HEK293 (cell line): ENCODE measurements at regions not wholly inside any gene's neighbourhood (a gene's known extent, or its start where the extent isn't known, plus 50 kb on each side); places are given as distances from the start of the nearest gene placed in this dataset.

ENCODE experiments used
- CTCF ChIA-PET: fragments of 350-600 bp; formaldehyde crosslinking; extraction: SDS; loops from one replicate; lab custom pipeline; 2021; ENCODE audit warnings: antibody characterized with exemption; lab: Yijun Ruan, JAX
- POLR2A ChIA-PET: fragments of 300-600 bp; formaldehyde crosslinking; extraction: SDS; loops from one replicate; lab custom pipeline; 2020; ENCODE audit warnings: antibody characterized with exemption, inconsistent platforms; lab: Yijun Ruan, JAX
- H3K27ac ChIP-seq: fragments of 200-500 bp; sonication (Bioruptor generic); 2 replicates; pipeline ENCODE4 v1.5.1; 2014; ENCODE audit warnings: low read depth, low read length, control low read depth, inconsistent platforms; ENCODE audit errors: extremely low read depth
- H3K36me3 ChIP-seq, 2 experiments: fragments of 200-500 bp in 1 of 2; sonication (Bioruptor generic) in 1 of 2; 1 replicate in 1 of 2; 2 replicates in 1 of 2; pipeline ENCODE4 v1.5.1; 2014 to 2017; ENCODE audit warnings: inconsistent platforms in 2 of 2, low read length in 2 of 2; ENCODE audit not compliant: control insufficient read depth in 2 of 2, insufficient read depth in 1 of 2
- H3K4me1 ChIP-seq: fragments of 200-500 bp; sonication (Bioruptor generic); 2 replicates; pipeline ENCODE4 v1.5.1; 2014; ENCODE audit warnings: mild to moderate bottlenecking, low read length, inconsistent platforms; ENCODE audit not compliant: control insufficient read depth, insufficient read depth
- H3K4me3 ChIP-seq: 2 replicates; pipeline ENCODE4 v1.5.1; 2011; ENCODE audit warnings: low read depth, mild to moderate bottlenecking, control low read depth, low read length, moderate library complexity
- H3K9me3 ChIP-seq: fragments of 200-500 bp; sonication (Bioruptor generic); 2 replicates; pipeline ENCODE4 v1.5.1; 2014; ENCODE audit warnings: low read depth, low read length, inconsistent platforms; ENCODE audit not compliant: control insufficient read depth, insufficient read depth
- KLF8 ChIP-seq: fragments of 450-650 bp; formaldehyde crosslinking; IDR thresholded peaks from 2 replicates; pipeline ENCODE4 v1.5.1; 2016; ENCODE audit warnings: missing biosample characterization, missing genetic modification characterization
- MZF1 ChIP-seq: fragments of 450-650 bp; formaldehyde crosslinking; IDR thresholded peaks from 2 replicates; pipeline ENCODE4 v1.5.1; 2017; ENCODE audit warnings: missing biosample characterization, missing genetic modification characterization, borderline replicate concordance
- SETDB1 ChIP-seq: IDR thresholded peaks from one replicate; pipeline ENCODE4 v1.6.1; 2017; ENCODE audit warnings: mild to moderate bottlenecking, low read length, moderate library complexity, mixed read lengths; ENCODE audit not compliant: insufficient read length
- YY1 ChIP-seq: fragments of 450-650 bp; formaldehyde crosslinking; IDR thresholded peaks from 2 replicates; pipeline ENCODE4 v1.5.1; 2018; ENCODE audit warnings: missing biosample characterization, missing genetic modification characterization
- ZBTB11 ChIP-seq: fragments of 450-650 bp; formaldehyde crosslinking; conservative IDR thresholded peaks from 2 replicates; pipeline ENCODE4 v1.5.1; 2016; ENCODE audit warnings: low read depth, missing biosample characterization, missing genetic modification characterization
- ZNF175 ChIP-seq: fragments of 450-650 bp; formaldehyde crosslinking; IDR thresholded peaks from 2 replicates; pipeline ENCODE4 v1.5.1; 2016; ENCODE audit warnings: missing biosample characterization, missing genetic modification characterization
- ZNF239 ChIP-seq: fragments of 450-650 bp; formaldehyde crosslinking; IDR thresholded peaks from 2 replicates; pipeline ENCODE4 v1.5.1; 2016; ENCODE audit warnings: missing biosample characterization, missing genetic modification characterization
- ZNF37A ChIP-seq: fragments of 450-650 bp; IDR thresholded peaks from 2 replicates; pipeline ENCODE4 v1.5.1; 2018; ENCODE audit warnings: missing biosample characterization, missing genetic modification characterization
- ZNF394 ChIP-seq: fragments of 450-650 bp; formaldehyde crosslinking; IDR thresholded peaks from 2 replicates; pipeline ENCODE4 v1.5.1; 2016; ENCODE audit warnings: missing biosample characterization, missing genetic modification characterization, mild to moderate bottlenecking, moderate library complexity, borderline replicate concordance
- ZNF548 ChIP-seq: fragments of 450-650 bp; formaldehyde crosslinking; IDR thresholded peaks from 2 replicates; pipeline ENCODE4 v1.5.1; 2016; ENCODE audit warnings: missing biosample characterization, missing genetic modification characterization
- ZNF560 ChIP-seq: fragments of 450-650 bp; formaldehyde crosslinking; IDR thresholded peaks from 2 replicates; pipeline ENCODE4 v1.5.1; 2017; ENCODE audit warnings: missing biosample characterization, missing genetic modification characterization, borderline replicate concordance
- ZNF580 ChIP-seq: fragments of 450-650 bp; formaldehyde crosslinking; IDR thresholded peaks from 2 replicates; pipeline ENCODE4 v1.5.1; 2016; ENCODE audit warnings: missing biosample characterization, missing genetic modification characterization
- ZNF660 ChIP-seq: fragments of 450-650 bp; IDR thresholded peaks from 2 replicates; pipeline ENCODE4 v1.5.1; 2018; ENCODE audit warnings: missing biosample characterization, mild to moderate bottlenecking, missing genetic modification characterization
- TF ChIP-seq, protein P1 (sequence below): fragments of 450-650 bp; formaldehyde crosslinking; conservative IDR thresholded peaks from 2 replicates; pipeline ENCODE4 v1.5.1; 2016; ENCODE audit warnings: low read depth, missing biosample characterization, missing genetic modification characterization
- TF ChIP-seq, protein P2 (sequence below): fragments of 450-650 bp; formaldehyde crosslinking; IDR thresholded peaks from 2 replicates; pipeline ENCODE4 v1.5.1; 2016; ENCODE audit warnings: missing biosample characterization, missing genetic modification characterization

GRCh38 chr9:104256031-104256695 is 162.1 kb downstream of the SMC2 start (continued):
- TF ChIP-seq SETDB1 (peak; percentile 98), MZF1 (tag by site-specific recombination) (no peak), ZNF37A (tag by site-specific recombination) (no peak)
- TF ChIP-seq, protein P1, sequence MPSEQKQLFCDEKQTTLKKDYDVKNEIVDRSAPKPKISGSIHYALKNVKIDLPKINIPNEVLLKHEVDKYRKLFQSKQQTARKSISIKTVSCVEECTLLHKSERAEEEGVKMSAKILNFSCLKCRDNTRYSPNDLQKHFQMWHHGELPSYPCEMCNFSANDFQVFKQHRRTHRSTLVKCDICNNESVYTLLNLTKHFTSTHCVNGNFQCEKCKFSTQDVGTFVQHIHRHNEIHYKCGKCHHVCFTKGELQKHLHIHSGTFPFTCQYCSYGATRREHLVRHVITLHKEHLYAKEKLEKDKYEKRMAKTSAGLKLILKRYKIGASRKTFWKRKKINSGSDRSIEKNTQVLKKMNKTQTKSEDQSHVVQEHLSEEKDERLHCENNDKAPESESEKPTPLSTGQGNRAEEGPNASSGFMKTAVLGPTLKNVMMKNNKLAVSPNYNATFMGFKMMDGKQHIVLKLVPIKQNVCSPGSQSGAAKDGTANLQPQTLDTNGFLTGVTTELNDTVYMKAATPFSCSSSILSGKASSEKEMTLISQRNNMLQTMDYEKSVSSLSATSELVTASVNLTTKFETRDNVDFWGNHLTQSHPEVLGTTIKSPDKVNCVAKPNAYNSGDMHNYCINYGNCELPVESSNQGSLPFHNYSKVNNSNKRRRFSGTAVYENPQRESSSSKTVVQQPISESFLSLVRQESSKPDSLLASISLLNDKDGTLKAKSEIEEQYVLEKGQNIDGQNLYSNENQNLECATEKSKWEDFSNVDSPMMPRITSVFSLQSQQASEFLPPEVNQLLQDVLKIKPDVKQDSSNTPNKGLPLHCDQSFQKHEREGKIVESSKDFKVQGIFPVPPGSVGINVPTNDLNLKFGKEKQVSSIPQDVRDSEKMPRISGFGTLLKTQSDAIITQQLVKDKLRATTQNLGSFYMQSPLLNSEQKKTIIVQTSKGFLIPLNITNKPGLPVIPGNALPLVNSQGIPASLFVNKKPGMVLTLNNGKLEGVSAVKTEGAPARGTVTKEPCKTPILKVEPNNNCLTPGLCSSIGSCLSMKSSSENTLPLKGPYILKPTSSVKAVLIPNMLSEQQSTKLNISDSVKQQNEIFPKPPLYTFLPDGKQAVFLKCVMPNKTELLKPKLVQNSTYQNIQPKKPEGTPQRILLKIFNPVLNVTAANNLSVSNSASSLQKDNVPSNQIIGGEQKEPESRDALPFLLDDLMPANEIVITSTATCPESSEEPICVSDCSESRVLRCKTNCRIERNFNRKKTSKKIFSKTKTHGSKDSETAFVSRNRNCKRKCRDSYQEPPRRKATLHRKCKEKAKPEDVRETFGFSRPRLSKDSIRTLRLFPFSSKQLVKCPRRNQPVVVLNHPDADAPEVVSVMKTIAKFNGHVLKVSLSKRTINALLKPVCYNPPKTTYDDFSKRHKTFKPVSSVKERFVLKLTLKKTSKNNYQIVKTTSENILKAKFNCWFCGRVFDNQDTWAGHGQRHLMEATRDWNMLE (tag by site-specific recombination), result no peak
- TF ChIP-seq, protein P2, sequence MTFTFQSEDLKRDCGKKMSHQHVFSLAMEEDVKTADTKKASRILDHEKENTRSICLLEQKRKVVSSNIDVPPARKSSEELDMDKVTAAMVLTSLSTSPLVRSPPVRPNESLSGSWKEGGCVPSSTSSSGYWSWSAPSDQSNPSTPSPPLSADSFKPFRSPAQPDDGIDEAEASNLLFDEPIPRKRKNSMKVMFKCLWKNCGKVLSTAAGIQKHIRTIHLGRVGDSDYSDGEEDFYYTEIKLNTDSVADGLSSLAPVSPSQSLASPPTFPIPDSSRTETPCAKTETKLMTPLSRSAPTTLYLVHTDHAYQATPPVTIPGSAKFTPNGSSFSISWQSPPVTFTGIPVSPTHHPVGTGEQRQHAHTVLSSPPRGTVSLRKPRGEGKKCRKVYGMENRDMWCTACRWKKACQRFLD (tag by site-specific recombination), result no peak

GRCh38 chr9:104256696-104257062 is 162.6 kb downstream of the SMC2 start:
- Histone ChIP-seq H3K36me3 (no peaks in the 10 kb centered on the region), H3K4me1 (no peaks in the 10 kb centered on the region), H3K4me3 (no peak overlapping the region), H3K9me3 (no peaks in the 10 kb centered on the region), H3K27ac (no peak overlapping the region)
- TF ChIP-seq ZNF394 (no peak), SETDB1 (peak; percentile 82)
- POLR2A ChIA-PET, result no interaction called here
- CTCF ChIA-PET, result no interaction called here

DNA sequence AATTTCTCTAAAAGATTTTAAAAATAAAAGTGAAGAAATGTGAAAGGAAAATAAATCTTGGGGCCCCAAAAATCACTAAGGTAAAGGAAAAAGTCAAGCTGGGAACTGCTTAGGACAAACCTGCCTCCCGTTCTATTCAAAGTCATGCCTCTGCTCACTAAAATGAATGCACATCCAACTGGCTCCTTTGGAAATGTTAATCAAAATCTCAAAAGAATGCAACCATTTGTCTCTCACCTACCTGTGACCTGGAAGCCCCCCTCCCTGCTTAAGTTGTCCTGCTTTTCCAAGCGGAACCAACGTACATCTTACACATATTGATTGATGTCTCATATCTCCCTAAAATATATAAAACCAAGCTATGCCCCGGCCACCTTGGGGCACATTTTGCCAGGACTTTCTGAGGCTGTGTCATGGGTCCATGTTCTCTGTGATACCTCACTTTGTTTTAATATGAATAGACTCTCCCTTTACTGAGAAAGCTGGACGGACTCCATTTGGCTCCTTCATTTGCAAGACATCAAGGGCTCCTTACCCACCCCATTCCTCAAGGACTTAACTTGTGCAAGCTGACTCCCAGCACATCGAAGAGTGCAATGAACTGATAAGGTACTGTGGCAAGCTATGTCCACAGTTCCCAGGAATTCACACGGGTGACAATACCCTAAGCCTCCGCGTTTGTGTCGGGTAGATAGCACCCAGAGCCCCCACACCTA is 164.3 kb downstream of the SMC2 start:
- Histone ChIP-seq H3K4me3 (no peak overlapping the region), H3K4me1 (no peaks in the 10 kb centered on the region), H3K9me3 (no peaks in the 10 kb centered on the region), H3K27ac (no peak overlapping the region), H3K36me3 (no peaks in the 10 kb centered on the region)
- POLR2A ChIA-PET, result no interaction called here
- CTCF ChIA-PET, result interaction anchor here (0.6 to 0.7 kb wide), 2 partner anchors 68 to 1407 kb away, joined by 3 to 4 read pairs; no protein-coding TSS in a partner anchor
- no peak for TF ChIP-seq ZNF548 (tag by site-specific recombination)
- TF ChIP-seq ZNF580, result no peak
- no peak for TF ChIP-seq ZNF660
- TF ChIP-seq ZNF560 (tag by site-specific recombination), result no peak
- no peak for TF ChIP-seq ZNF239 (tag by site-specific recombination)
- TF ChIP-seq ZBTB11 (tag by site-specific recombination), result no peak
- no peak for TF ChIP-seq ZNF175
- no peak for TF ChIP-seq YY1
- no peak for TF ChIP-seq KLF8 (tag by site-specific recombination)
- TF ChIP-seq, all 188 proteins: peak for 0
